NCI-H2029 (cell line): ENCODE measurements at regions not wholly inside any gene's neighbourhood (a gene's known extent, or its start where the extent isn't known, plus 50 kb on each side); places are given as distances from the start of the nearest gene placed in this dataset.
A peak's percentile ranks its signal among the peaks of the same experiment; 100 is the strongest.

Experiments used
- DNase-seq: peaks from one replicate; lab custom pipeline; 2025; lab: John Stamatoyannopoulos, UW

DNA sequence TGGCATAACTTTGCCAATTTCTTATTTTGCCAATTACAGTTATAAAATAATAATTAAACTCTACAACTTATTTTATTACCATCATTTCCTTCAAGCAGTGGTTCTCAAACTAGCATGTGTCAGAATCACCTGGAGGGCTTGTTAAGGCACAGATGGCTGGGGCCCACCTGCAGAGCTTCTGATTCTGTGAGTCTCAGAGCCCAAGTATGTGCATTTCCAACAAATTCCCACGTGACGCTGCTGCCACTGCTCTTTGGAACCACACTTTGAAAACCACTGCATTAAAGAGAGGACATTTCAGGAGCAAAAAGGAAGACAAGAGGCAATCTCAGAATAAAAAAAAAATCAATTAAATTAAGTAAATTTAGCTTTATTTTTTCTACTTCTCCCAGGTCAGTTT is 94.0 kb upstream of the HNRNPA3 start:
- DNase-seq: no peak

DNA sequence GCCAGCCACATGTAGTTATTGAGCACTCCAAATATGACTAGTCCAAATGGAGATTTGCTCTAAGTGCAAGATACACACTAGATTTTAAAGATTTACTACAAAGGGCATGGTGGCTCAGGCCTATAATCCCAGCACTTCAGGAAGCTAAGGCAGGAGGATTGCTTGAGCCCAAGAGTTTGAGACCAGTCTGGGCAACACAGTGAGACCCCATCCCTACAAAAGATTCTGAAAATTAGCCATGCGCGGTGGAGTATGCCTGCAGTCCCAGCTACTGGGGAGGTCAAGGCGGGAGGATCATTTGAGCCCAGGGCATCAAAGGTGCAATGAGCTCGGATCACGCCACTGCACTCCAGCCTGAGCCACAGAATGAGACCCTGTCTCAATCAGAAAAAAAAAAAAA is 93.5 kb upstream of the HNRNPA3 start:
- DNase-seq: no peak

GRCh38 chr2:177123048-177123447 is 89.5 kb upstream of the HNRNPA3 start:
- DNase-seq: no peak

DNA sequence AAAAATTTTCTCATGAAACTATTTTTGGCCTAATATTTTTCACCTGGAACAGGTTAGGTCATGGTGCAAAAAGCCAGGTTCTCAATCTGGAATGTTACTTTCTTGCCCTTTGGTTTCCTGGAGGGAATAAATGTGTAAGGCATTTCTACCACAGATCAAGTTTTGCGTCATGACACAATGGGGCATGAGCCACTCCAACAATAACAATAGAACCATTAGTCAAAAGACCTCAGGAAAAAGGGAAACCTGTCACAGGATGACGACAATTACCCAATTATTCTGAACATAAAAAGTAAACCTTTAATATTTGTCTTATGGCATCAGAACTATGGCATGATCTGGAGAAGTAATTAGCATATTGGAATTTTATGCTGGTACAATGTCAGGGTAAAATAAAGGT is 88.2 kb upstream of the HNRNPA3 start:
- DNase-seq: no peak

- DNase-seq: no peak
These were observed 84.8 kb upstream of the HNRNPA3 start for GRCh38 chr2:177127821-177128220.

DNA sequence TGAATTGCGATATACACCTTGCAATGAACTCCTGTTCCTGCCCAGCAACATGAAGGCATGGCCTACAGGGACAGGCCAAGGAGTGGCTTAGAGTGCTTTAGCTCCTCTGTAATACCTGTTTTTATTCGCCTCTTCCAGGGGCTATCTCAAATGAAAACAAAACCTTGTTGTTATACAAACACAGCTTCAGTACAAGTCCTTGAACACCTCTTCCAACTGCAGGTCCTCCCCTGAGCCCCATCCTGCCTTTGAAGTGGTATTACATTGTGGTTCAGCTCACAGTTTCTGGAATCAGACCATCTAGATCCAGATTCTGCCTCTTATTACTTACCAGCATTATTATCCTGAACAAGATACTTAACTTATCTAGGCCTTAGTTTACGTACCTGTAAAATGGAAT is 83.0 kb upstream of the HNRNPA3 start:
- no peak for DNase-seq

DNA sequence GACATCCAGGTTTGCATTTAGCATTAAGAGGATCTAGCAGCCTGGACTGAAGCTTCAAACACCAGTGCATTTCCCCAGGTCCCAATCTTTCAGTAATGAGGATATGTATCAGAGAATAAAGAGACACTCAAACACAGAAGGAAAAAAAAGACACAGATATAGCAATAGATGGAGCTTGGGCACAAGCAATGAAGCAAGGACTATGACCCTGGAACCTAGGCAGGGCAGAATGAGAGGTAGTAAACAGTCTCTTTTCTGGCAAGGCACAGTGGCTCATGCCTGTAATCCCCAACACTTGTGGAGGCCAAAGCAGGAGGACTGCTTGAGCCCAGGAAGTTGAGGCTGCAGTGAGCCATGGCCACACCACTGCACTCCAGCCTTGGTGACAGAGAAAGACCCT is 80.7 kb upstream of the HNRNPA3 start:
- no peak for DNase-seq

DNA sequence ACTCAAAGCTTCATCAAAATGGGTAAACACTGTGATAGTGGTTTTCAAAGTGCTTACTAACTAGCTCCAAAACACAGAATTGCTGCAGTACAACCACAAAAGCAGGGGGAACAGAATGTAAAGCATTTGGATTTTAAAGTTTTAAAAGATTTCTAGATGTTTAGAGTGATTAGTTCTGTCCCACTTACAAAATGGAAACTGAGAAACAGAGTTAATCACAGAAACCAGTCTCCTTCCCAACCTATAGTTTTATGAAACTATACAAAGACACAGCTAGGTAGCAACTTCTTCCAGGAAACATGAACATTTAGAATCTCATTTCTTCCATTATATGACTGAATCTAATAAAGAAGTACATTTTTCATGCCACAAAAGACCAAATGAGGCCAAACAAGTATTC is 73.8 kb upstream of the HNRNPA3 start:
- no peak for DNase-seq

DNA sequence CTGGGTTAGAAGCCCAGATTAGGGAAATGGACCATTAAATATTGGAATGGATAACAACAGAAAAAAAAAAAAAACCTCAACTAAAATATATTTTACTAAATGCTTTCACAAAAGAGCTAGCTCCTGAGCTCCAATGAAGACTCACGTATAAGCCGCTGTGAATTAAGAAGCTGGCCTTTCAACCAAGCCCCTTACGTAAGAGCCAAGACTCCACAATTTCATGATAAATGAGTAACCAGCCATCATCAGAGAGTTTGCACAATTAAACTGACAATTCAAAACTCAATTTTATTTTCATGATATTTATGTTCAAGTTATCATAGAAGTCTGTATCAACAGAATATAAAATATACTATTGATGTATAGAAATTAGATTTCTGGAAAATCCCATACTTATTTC is 70.7 kb upstream of the HNRNPA3 start:
- DNase-seq: no peak

GRCh38 chr2:177143444-177143843 is 69.2 kb upstream of the HNRNPA3 start:
- no peak for DNase-seq

DNA sequence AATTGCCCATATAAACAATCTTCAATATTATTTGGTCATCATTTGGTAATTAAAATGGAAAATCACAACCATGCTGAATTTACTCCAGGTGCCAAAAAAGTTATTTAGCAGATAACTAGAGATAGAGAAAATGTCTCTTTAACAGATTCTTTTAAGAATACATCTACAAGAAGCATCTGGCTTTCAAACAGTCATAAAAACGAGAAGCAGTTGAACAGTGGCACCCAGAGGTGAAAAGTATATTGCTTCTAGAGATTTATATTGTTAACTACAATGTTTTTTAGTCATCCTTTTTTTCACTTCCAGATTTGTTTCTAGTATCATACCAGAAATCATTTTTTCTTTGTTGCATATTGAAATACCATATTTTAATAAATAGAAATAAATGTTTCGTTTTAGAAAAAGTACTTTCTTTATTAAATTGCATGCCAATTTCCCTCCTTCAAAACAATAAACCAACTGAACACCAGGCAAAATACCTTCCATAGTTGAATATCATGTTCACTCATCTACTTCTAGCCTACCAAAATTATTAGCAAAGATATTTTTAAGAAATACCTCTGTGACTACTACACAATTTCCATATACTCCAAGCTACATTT is 65.4 kb upstream of the HNRNPA3 start:
- DNase-seq: peak; percentile 34

GRCh38 chr2:177147834-177148445 is 64.7 kb upstream of the HNRNPA3 start:
- no peak for DNase-seq

- peak; percentile 62 for DNase-seq
These were observed 64.0 kb upstream of the HNRNPA3 start for GRCh38 chr2:177148477-177149154.

- DNase-seq: no peak
These were observed 63.5 kb upstream of the HNRNPA3 start for GRCh38 chr2:177149155-177149503.

DNA sequence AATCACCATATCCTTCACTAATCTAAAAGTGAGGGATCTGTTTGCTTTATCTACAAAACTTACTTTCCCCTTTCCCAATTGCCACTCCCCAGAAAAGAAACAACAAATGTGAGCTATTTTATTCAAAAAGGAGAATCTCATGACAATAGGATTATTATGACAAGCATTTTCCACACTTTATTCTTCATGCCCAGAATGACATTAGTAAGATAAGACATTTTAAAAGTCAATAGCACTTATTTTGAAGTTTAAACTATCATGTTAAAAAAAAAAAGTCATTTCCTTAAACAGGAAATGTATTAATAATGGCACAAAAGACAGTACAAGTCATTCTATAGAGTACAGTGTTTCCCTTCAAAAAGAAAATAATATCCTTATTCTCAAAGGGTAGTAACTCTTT is 58.8 kb upstream of the HNRNPA3 start:
- no peak for DNase-seq

DNA sequence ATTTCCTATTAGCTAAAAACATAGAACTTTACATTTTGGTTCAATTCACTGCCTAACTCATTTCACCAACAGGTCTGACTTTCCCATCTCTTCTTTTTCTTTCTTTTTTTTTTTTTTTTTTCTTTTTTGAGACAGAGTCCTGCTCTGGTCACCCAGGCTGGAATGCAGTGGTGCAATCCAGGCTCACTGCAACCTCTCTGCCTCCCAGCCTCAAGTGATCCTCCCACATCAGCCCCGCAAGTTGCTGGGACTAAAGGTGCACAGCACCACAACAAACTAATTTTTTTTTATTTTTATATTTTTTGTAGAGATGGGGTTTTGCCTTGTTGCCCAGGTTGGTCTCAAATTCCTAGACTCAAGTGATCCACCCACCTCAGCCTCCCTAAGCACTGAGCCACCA is 57.8 kb upstream of the HNRNPA3 start:
- DNase-seq: no peak

- no peak for DNase-seq
These were observed 57.0 kb upstream of the HNRNPA3 start for GRCh38 chr2:177155631-177156030.

- DNase-seq: no peak
These were observed 50.7 kb upstream of the HNRNPA3 start for GRCh38 chr2:177161741-177162460.
